Activated T-cell treated with anti-CD3 and anti-CD28 coated beads for 48 hours (primary cell): ENCODE measurements at regions not wholly inside any gene's neighbourhood (a gene's known extent, or its start where the extent isn't known, plus 50 kb on each side); places are given as distances from the start of the nearest gene placed in this dataset.

Experiments used
- DNase-seq: peaks from one replicate; pipeline ENCODE4 v3.0.0-alpha.2; 2020; ENCODE audit warnings: low read depth

GRCh38 chr19:31601855-31602254 is 252.6 kb upstream of the TSHZ3 start:
- DNase-seq = no peak

GRCh38 chr19:31602548-31602947 is 253.3 kb upstream of the TSHZ3 start:
- no peak for DNase-seq

DNA sequence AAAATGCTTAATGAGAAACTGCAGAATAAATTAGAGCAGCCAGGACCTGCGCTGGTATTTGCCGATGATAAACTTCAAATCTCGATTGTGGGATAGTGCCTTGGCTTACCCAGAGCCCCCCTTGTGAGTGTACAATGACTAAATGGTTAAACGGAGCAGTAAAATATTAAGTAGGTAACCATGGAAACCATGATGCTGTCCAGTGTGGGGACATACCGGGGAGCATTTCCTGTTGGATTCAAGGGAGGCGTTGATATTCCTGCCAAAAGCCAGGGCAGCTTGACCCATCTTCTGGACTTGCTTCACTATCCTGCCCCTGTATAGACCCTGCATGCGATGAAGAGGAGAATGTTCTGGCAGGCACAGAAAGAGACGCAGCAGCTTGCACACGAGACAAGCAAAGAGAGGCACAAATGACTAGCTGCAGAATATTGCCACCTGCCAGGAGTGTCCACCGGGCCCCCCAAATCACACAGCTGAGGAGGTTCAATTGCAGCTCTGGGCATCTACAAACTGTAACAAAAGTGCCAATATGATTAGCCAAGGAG is 255.3 kb upstream of the TSHZ3 start:
- DNase-seq = no peak

- no peak for DNase-seq
Measured at GRCh38 chr19:31610018-31610417, 260.8 kb upstream of the TSHZ3 start.

DNA sequence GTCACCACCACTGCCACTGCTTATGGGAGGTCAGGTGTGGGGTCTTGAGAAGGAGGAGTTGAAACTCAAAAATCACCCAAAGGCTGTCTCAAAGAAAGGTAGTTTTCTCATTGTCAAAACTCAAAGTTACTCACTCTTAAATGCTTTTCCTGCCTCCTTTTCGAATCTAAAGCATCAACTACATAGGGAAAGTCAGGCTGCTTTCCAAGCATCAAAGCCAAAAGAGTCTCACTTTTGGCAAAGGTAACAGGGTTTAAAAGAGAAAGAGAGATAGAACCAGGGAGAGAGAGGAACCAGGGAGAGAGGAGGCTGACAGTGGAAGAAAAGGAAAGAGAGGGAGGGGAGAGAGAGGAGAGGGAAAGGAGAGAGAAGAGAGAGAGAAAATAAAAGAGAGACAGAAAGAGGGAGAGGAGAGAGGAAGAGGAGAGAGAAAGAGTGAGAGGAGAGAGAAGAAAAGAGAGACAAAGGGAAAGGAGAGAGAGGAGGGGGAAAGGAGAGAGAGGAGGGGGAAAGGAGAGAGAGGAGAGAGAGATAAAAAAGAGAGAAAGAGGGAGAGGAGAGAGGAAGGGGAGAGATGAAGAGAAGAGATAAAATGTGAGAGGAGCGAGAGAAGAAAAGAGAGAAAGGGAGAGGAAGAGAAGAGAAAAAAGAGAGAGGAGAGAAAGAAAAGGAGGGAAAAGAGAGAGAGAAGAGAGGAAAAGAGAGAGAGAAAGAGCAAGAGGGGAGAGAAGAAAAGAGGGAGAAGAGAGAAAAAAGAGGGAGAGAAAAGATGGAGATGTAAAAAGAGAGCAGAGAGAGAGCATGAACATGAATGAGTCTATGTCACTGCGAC is 262.0 kb upstream of the TSHZ3 start:
- DNase-seq = no peak

DNA sequence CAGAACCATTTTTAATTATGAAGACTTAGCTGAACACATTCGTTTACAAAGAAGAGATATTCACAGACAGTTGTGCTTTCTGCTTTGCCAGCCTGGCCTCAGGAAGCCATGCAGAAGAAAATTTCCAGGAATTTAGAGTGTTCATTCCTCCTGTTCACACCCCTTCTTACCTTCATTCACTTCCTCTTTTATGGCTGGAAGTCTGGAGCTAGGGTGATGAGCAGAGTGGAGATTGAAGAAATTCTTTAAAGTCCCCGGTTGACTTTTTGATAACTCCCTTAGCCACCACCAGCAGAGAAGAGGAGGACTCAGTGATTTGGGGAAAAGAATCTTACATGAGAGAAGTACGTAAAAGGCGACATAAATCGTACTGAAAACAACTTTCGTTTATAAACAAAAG is 263.6 kb upstream of the TSHZ3 start:
- no peak for DNase-seq

GRCh38 chr19:31613683-31614219 is 264.5 kb upstream of the TSHZ3 start:
- no peak for DNase-seq

GRCh38 chr19:31616031-31616430 is 266.8 kb upstream of the TSHZ3 start:
- no peak for DNase-seq

GRCh38 chr19:31617010-31617585 is 267.9 kb upstream of the TSHZ3 start:
- DNase-seq = no peak

DNA sequence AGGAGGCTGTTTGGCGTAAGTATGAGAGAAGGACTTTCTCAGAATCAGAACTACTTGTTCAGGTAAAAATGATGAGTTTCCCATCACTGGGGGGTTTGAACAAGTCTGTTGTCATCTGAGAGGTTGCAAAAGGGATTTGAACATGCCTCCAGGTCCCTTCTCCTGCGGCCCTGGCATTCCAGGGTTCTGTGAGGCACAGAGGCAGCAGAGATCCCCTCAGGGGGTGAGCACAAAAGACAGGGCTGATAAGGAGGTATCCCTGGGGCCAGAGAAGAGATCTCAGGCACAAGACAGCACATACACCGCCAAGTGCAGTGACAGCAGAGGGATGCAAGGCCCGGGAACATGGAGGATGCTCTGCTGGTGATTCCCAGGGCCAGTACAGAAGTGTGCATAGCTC is 275.8 kb upstream of the TSHZ3 start:
- DNase-seq = no peak

GRCh38 chr19:31625575-31625974 is 276.3 kb upstream of the TSHZ3 start:
- DNase-seq = no peak

DNA sequence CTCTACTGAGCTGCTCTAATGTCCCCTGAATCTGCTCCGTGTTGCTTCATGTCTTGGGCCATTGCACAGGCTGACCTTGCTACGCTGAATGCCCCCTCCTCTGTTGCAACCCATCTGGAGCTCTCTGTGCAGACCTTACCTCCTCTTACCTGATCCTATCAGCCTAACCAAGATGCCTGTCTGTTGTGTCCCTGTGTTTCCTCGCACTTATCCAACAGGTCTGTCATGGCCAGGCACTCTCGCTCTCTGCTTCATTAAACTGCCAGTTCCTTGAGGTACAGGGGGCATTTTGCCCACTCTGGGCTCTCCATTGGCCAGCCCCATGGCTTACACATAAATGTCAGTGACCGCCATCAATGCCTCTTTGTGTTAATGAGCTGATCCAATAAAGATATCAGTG is 277.7 kb upstream of the TSHZ3 start:
- DNase-seq = no peak

GRCh38 chr19:31627620-31628365 is 278.6 kb upstream of the TSHZ3 start:
- DNase-seq = no peak

- no peak for DNase-seq
Measured at GRCh38 chr19:31629579-31630363, 280.5 kb upstream of the TSHZ3 start.

DNA sequence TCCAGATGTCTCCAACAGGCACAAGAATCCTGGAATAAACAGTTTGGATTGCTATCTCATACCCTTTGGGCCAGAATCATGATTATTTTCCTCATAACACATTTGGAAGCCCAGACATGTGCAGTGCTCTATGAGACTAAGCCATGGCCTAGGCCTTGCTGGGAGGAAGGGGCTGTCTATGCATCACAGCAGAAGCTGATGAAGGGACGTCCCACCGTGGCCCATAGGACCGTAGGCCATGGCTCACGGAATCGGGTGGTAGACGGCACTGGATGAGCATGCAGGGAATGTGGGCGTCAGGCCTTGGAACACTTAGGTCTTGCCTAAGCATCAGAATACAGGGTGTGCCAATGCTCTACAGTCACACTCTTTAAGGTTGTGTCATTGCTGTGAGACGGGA is 283.8 kb upstream of the TSHZ3 start:
- DNase-seq = no peak

- no peak for DNase-seq
Measured at GRCh38 chr19:31639306-31639705, 290.1 kb upstream of the TSHZ3 start.

GRCh38 chr19:31641591-31641990 is 292.4 kb upstream of the TSHZ3 start:
- DNase-seq = no peak

DNA sequence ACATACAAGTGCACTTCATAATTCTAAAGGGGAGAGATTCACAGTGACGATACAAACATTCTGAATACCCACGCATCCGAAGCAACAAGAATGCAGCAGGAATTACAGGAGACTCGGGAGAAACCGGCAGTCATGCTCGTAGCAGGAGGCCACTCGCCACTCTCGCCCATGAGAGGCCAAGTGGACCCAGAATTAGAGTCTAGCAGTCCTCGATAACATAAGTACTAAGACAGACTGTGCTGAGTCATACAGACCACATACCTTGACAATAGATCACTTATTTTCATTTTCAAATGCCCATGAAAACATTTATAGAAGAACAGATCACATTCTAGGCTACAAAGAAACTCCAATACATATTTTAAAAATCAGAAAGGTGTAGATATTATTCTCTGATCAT is 299.1 kb upstream of the TSHZ3 start:
- no peak for DNase-seq

DNA sequence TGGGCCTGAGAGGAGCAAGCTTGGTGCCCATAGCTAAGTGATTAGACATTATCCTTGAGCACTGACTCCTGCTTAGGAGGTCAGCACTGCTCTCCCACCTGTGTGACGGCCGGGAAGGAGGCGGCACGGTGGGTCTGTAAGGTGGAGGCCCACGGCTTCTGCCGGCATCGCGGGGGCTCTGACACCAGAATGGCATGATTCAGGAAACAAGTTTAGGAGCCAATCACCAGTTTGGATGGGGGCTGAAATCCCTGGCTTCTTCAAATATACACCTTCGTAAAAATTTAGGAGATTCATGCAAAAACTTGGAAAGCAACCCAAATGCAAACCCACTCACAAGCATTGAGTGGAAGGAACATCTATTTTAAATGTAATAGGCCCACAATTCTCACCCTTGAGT is 307.3 kb upstream of the TSHZ3 start:
- no peak for DNase-seq

- no peak for DNase-seq
Measured at GRCh38 chr19:31658993-31659896, 310.0 kb upstream of the TSHZ3 start.

GRCh38 chr19:31659897-31660210 is 310.6 kb upstream of the TSHZ3 start:
- DNase-seq = no peak
